Pancreas (tissue), 10 donors: ENCODE measurements at regions not wholly inside any gene's neighbourhood (a gene's known extent, or its start where the extent isn't known, plus 50 kb on each side); places are given as distances from the start of the nearest gene placed in this dataset.

ENCODE experiments used
- ATAC-seq, 4 donors: fragments of 200-7000 bp; cut with Tn5 transposase; one replicate each; pipeline versions ENCODE4 v1.8.0 to v1.9.1; 2020; ENCODE audit warnings: mild to moderate bottlenecking in 4 of 4, moderate library complexity in 4 of 4
- DNase-seq, 6 donors: peaks; one replicate each; pipeline ENCODE4 v3.0.0-alpha.2; 2020
- FAIRE-seq: peaks from 2 replicates; lab custom pipeline; 2012; peaks lifted over from hg19 to GRCh38; lab: Jason Lieb, UNC
- H3K27ac ChIP-seq, 4 donors: fragments of 200-600 bp; sonication (generic); 1 replicate in 3 of 4; 2 replicates in 1 of 4; pipeline versions ENCODE4 v1.5.0 to v1.8.0; 2020
- H3K27me3 ChIP-seq, 4 donors: fragments of 200-600 bp; one replicate each; pipeline ENCODE4 v1.8.0; 2021
- H3K36me3 ChIP-seq, 3 donors: fragments of 200-600 bp; sonication (generic) in 1 of 3; one replicate each; pipeline versions ENCODE4 v1.5.0 to v1.8.0; 2020 to 2021
- H3K4me1 ChIP-seq, 3 donors: fragments of 200-600 bp; one replicate each; pipeline ENCODE4 v1.8.0; 2021
- H3K4me3 ChIP-seq, 4 donors: fragments of 200-600 bp; sonication (generic) in 2 of 4; one replicate each; pipeline versions ENCODE4 v1.5.0 to v1.8.0; 2020 to 2021
- H3K9me3 ChIP-seq, 4 donors: fragments of 200-600 bp; one replicate each; pipeline ENCODE4 v1.8.0; 2021
- WGBS, 2 donors: extraction: QIAGEN DNeasy Blood & Tissue Kit; methylation state at CpG; one replicate each; pipeline ENCODE4 v1.1.7; 2013; 5-methylcytosine and 5-hydroxymethylcytosine counted together
- intact Hi-C, 3 donors: fragments of 100-400 bp; cut with DNase I; formaldehyde crosslinking; loops; one replicate each; pipeline versions ENCODE4 v1.11.1 to v1.14.2; 2022
- TF ChIP-seq, protein P1 (sequence below), 4 donors: fragments of 200-600 bp; sonication (generic) in 3 of 4; IDR thresholded peaks; one replicate each; pipeline versions ENCODE4 v1.5.0 to v1.8.0; 2021; ENCODE audit warnings: antibody characterized with exemption in 4 of 4
- donor health status: healthy with polysubstance abuse.
- donor health status: DM: no; HTN: no; CAD: no; lungs with moderate emphysema.
- donor health status: DM: no; HTN: no; CAD: no.
- donor health status: control.
- donor health status: control.
- donor health status: Bipolar disorder and iron deficiency.
- donor health status: DM: yes; HTN: yes; CAD: no.
- donor health status: DM: no; HTN: no; CAD: no.
- donor health status: DM: no; HTN: no; CAD: no.
- donor health status: DM: yes; HTN: yes; CAD: no.

DNA sequence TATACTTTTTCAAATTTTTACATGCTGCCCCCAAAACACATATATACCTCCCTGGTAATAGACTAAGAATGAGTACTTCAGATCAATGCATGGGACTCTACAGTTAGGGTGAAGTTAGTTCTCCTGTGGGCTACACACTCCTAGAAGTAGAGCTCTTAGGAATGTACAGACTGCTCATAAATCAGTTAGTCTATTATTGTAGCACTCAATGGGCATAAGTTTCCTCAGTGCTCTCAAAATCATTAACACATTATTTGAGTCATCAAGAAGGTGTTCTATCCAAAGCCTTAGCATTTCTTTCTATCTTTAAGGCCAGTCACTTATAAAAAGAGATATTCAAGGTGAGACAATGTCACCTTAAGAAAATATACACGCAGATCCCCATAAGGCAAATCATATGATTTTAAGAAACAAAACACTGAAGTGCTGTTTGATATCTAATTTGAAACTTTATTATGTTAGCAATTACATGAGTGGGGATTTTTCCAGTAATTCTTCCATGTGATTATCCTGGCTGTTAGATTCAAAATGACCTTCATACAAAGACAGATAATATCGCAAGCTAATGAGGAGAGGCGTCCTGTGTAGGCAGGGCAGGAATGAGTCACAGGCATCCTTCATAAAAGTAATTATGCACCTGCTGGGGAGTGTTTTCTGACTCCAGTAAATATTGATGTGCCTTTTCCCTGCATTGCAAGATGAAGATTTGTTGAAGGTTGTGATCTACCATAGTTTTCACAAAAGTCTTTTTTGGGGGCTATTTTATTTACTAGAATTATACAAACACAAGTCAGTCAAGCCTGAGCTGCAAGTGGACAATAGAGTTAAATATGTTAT, 167.2 kb upstream of the ATP1B1 start:
- TF ChIP-seq, protein P1, sequence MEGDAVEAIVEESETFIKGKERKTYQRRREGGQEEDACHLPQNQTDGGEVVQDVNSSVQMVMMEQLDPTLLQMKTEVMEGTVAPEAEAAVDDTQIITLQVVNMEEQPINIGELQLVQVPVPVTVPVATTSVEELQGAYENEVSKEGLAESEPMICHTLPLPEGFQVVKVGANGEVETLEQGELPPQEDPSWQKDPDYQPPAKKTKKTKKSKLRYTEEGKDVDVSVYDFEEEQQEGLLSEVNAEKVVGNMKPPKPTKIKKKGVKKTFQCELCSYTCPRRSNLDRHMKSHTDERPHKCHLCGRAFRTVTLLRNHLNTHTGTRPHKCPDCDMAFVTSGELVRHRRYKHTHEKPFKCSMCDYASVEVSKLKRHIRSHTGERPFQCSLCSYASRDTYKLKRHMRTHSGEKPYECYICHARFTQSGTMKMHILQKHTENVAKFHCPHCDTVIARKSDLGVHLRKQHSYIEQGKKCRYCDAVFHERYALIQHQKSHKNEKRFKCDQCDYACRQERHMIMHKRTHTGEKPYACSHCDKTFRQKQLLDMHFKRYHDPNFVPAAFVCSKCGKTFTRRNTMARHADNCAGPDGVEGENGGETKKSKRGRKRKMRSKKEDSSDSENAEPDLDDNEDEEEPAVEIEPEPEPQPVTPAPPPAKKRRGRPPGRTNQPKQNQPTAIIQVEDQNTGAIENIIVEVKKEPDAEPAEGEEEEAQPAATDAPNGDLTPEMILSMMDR (IDR thresholded peaks at IDR 0.05): no peak
- WGBS, 2 donors: 22 to 28% methylated on average over 3 of the region's 3 CpGs
- DNase-seq (no peak), FAIRE-seq (no peak), ATAC-seq (peak in 2 of 4 donors; percentile 46 to 68)
- intact Hi-C loops: no loop called here
- Histone ChIP-seq H3K27ac (no peak overlapping the region), H3K9me3 (no peaks in the 10 kb centered on the region), H3K4me3 (no peak overlapping the region), H3K36me3 (no peaks in the 10 kb centered on the region), H3K4me1 (no peaks in the 10 kb centered on the region), H3K27me3 (no peaks in the 10 kb centered on the region)

DNA sequence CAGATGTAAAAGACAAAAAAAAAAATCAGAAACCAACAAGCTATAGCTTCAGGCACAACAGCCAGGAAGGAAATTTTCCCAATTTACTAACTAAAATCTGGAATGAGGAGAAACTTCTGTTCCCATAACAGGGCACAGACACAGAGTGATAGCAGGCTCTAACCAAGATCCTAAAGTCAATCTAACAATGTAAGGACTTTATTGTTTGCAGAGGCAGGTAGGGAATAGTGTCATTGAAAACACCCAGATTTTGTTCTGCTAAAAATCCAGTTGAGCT, 166.6 kb upstream of the ATP1B1 start:
- no peaks in the 10 kb centered on the region for H3K4me1 ChIP-seq
- FAIRE-seq: no peak
- intact Hi-C loops: no loop called here
- H3K27me3 ChIP-seq: no peaks in the 10 kb centered on the region
- H3K4me3 ChIP-seq: no peak overlapping the region
- no peaks in the 10 kb centered on the region for H3K9me3 ChIP-seq
- no peak overlapping the region for H3K27ac ChIP-seq
- no peak for DNase-seq
- TF ChIP-seq, protein P1 (IDR thresholded peaks at IDR 0.05): no peak
- ATAC-seq: no peak
- H3K36me3 ChIP-seq: no peaks in the 10 kb centered on the region

DNA sequence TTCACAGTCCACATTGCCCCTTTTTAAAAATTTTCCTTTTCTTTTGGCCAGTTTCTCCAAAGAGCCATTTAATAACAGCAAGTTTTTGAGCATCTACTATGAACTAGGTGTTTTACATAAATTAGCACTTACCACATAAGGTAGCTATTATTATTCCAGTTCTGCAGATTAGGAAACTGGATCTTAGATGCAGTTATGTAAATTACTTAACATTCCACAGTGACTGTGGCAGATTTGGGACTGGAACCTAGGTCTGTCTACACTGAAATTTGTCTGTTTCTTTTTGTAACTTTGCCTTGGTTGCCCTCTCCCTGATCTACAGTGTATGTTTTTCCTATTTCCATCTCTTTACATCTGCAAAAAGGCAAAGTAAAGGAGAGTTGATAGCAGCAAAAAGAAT, 164.8 kb upstream of the ATP1B1 start:
- H3K27ac ChIP-seq: no peak overlapping the region
- TF ChIP-seq, protein P1 (IDR thresholded peaks at IDR 0.05): no peak
- no peak overlapping the region for H3K4me3 ChIP-seq
- H3K27me3 ChIP-seq: no peaks in the 10 kb centered on the region
- peaks cover 0 to 11% (median 9%) of the 10 kb centered on the region in 3 donors for H3K4me1 ChIP-seq
- ATAC-seq: no peak
- no peaks in the 10 kb centered on the region for H3K9me3 ChIP-seq
- DNase-seq: no peak
- FAIRE-seq: no peak
- no peaks in the 10 kb centered on the region for H3K36me3 ChIP-seq
- intact Hi-C loops: no loop called here

DNA sequence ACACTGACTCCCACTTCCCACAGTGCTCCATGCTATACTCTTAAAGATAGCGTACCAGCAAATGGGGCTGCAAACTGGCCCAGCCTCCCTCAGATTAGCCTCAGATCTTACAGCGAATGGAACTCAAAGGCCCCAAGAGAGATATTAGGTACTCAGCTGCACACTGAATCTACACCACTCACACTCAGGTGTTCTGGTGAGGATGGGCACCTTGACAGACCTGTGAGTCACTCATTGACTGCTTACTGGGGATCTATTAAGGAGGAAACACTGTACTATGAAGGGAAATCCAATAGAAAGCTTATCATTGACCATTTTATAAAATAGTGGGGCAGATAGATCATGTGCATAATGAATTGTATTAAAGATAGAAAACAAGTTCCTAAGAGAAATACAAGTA, 164.3 kb upstream of the ATP1B1 start:
- H3K27ac ChIP-seq: no peak overlapping the region
- FAIRE-seq: no peak
- WGBS, 2 donors: 93 to 100% methylated on average over 2 of the region's 2 CpGs

DNA sequence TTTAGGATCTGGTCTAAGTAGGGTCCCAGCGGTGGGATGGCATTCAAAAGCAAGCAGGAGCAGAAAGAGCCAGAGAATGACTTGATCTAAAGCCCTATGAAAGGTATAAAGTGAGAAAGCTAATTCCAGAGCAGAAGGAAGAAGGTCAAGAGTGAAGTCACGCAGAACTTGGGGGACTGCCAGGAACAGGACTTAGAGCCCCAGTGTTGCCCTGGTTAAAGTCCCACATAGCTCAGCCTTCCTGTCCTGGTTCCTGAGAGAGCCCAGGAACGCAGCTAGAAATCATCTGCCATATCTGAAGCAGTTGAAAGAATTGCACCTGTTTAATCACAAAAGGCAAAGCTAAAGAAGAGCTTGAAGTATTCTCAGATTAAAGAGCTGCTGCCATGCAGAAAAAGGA, 160.6 kb upstream of the ATP1B1 start:
- DNase-seq (peak in 5 of 6 donors; percentile 32 to 64 (median 54)), FAIRE-seq (no peak), ATAC-seq (peak; percentile 80 to 91 (median 90))
- peaks cover 0 to 11% (median 9%) of the 10 kb centered on the region in 3 donors for H3K4me1 ChIP-seq
- H3K27me3 ChIP-seq: no peaks in the 10 kb centered on the region
- H3K4me3 ChIP-seq: no peak overlapping the region
- TF ChIP-seq, protein P1 (IDR thresholded peaks at IDR 0.05): no peak
- H3K27ac ChIP-seq: peak overlapping the region in 1 of 4 donors; percentile 10
- intact Hi-C loops: no loop called here
- H3K36me3 ChIP-seq: no peaks in the 10 kb centered on the region
- WGBS, 2 donors: 29 to 35% methylated on average over 3 of the region's 3 CpGs
- no peaks in the 10 kb centered on the region for H3K9me3 ChIP-seq

More for the DNA sequence above, 164.3 kb upstream of the ATP1B1 start:
- TF ChIP-seq, protein P1 (IDR thresholded peaks at IDR 0.05): no peak
- ATAC-seq (no peak), DNase-seq (no peak)
- H3K9me3 ChIP-seq: no peaks in the 10 kb centered on the region
- intact Hi-C loops: no loop called here
- peaks cover 0 to 11% (median 9%) of the 10 kb centered on the region in 3 donors for H3K4me1 ChIP-seq
- H3K4me3 ChIP-seq: no peak overlapping the region
- H3K36me3 ChIP-seq: no peaks in the 10 kb centered on the region
- no peaks in the 10 kb centered on the region for H3K27me3 ChIP-seq
